Calu3 (cell line): ENCODE measurements at regions not wholly inside any gene's neighbourhood (a gene's known extent, or its start where the extent isn't known, plus 50 kb on each side); places are given as distances from the start of the nearest gene placed in this dataset.

Experiments used
- BruUV-seq: library from RNA; stranded (reverse); fragments of 400-500 nt; replicated peaks from 2 replicates; lab custom pipeline; 2021; lab: Mats Ljungman, UMichigan
- CTCF ChIA-PET: fragments of 300-600 bp; sonication (Branson Sonifier 250); formaldehyde crosslinking; loops from one replicate; lab custom pipeline; 2022; ENCODE audit warnings: antibody characterized with exemption; lab: Charles Lee
- DNase-seq: peaks from one replicate; pipeline ENCODE4 v3.0.0; 2022
- H3K27ac Mint-ChIP-seq: one replicate; pipeline ENCODE4 v1.8.0; 2022; ENCODE audit warnings: mixed read lengths; ENCODE audit not compliant: unreplicated experiment
- H3K27me3 Mint-ChIP-seq: one replicate; pipeline ENCODE4 v1.8.0; 2022; ENCODE audit warnings: mixed read lengths; ENCODE audit not compliant: unreplicated experiment
- H3K36me3 Mint-ChIP-seq: one replicate; pipeline ENCODE4 v1.8.0; 2022; ENCODE audit warnings: mild to moderate bottlenecking, moderate library complexity, mixed read lengths; ENCODE audit not compliant: insufficient read depth, unreplicated experiment
- H3K4me1 Mint-ChIP-seq: one replicate; pipeline ENCODE4 v1.8.0; 2022; ENCODE audit warnings: mild to moderate bottlenecking, low read depth, mixed read lengths; ENCODE audit not compliant: unreplicated experiment
- H3K4me3 Mint-ChIP-seq: one replicate; pipeline ENCODE4 v1.8.0; 2022; ENCODE audit warnings: mild to moderate bottlenecking, low read depth, moderate library complexity, mixed read lengths; ENCODE audit not compliant: unreplicated experiment
- H3K9me3 Mint-ChIP-seq: one replicate; pipeline ENCODE4 v1.8.0; 2022; ENCODE audit warnings: low read depth, mixed read lengths; ENCODE audit not compliant: unreplicated experiment
- intact Hi-C: fragments of 100-400 bp; cut with micrococcal nuclease; formaldehyde crosslinking; loops from one replicate; pipeline ENCODE4 v1.10.0; 2022; ENCODE audit not compliant: unreplicated experiment
- TF ChIP-seq, protein P1 (sequence below): fragments of 200-600 bp; IDR thresholded peaks from one replicate; pipeline ENCODE4 v1.8.0; 2022; ENCODE audit warnings: antibody characterized with exemption; ENCODE audit not compliant: unreplicated experiment

- DNase-seq = no peak
- no peak overlapping the region for H3K4me3 Mint-ChIP-seq
- no peaks in the 10 kb centered on the region for H3K4me1 Mint-ChIP-seq
- H3K9me3 Mint-ChIP-seq = no peaks in the 10 kb centered on the region
- no peaks in the 10 kb centered on the region for H3K36me3 Mint-ChIP-seq
- TF ChIP-seq, protein P1, sequence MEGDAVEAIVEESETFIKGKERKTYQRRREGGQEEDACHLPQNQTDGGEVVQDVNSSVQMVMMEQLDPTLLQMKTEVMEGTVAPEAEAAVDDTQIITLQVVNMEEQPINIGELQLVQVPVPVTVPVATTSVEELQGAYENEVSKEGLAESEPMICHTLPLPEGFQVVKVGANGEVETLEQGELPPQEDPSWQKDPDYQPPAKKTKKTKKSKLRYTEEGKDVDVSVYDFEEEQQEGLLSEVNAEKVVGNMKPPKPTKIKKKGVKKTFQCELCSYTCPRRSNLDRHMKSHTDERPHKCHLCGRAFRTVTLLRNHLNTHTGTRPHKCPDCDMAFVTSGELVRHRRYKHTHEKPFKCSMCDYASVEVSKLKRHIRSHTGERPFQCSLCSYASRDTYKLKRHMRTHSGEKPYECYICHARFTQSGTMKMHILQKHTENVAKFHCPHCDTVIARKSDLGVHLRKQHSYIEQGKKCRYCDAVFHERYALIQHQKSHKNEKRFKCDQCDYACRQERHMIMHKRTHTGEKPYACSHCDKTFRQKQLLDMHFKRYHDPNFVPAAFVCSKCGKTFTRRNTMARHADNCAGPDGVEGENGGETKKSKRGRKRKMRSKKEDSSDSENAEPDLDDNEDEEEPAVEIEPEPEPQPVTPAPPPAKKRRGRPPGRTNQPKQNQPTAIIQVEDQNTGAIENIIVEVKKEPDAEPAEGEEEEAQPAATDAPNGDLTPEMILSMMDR = no peak
- BruUV-seq = no TSS peak
- no peaks in the 10 kb centered on the region for H3K27me3 Mint-ChIP-seq
- no peak overlapping the region for H3K27ac Mint-ChIP-seq
- intact Hi-C loops = no loop called here
- CTCF ChIA-PET = no interaction called here
Measured at GRCh38 chr6:82597201-82597600, 233.6 kb downstream of the TPBG start.

DNA sequence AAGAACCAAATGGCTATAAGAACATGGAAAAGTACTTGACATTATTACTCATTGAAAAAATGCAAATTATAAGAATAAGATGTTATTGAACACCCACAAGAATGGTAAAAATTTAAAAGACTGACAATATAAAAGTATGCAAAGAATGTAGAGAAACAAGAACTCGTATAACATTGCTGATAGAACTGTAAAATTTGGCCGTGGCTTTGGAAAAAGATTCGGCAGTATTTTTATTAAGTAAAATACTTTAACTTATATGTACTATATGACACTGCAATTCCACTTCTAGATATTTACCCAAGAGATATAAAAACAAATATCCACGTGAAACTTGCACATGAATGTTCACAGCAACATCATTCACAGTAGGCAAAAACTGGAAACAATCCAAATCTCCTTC, 239.2 kb downstream of the TPBG start:
- no peaks in the 10 kb centered on the region for H3K36me3 Mint-ChIP-seq
- H3K27me3 Mint-ChIP-seq = no peaks in the 10 kb centered on the region
- CTCF ChIA-PET = no interaction called here
- H3K9me3 Mint-ChIP-seq = no peaks in the 10 kb centered on the region
- TF ChIP-seq, protein P1 = no peak
- BruUV-seq = no TSS peak
- no peak overlapping the region for H3K4me3 Mint-ChIP-seq
- DNase-seq = no peak
- H3K4me1 Mint-ChIP-seq = no peaks in the 10 kb centered on the region
- intact Hi-C loops = no loop called here
- H3K27ac Mint-ChIP-seq = no peak overlapping the region

- Mint-ChIP-seq H3K9me3 (no peaks in the 10 kb centered on the region), H3K27ac (no peak overlapping the region), H3K4me1 (no peaks in the 10 kb centered on the region), H3K4me3 (no peak overlapping the region), H3K27me3 (no peaks in the 10 kb centered on the region), H3K36me3 (no peaks in the 10 kb centered on the region)
- intact Hi-C loops = no loop called here
- CTCF ChIA-PET = no interaction called here
- no peak for DNase-seq
- no TSS peak for BruUV-seq
- TF ChIP-seq, protein P1 = no peak
Measured at GRCh38 chr6:82603871-82604270, 240.3 kb downstream of the TPBG start.

DNA sequence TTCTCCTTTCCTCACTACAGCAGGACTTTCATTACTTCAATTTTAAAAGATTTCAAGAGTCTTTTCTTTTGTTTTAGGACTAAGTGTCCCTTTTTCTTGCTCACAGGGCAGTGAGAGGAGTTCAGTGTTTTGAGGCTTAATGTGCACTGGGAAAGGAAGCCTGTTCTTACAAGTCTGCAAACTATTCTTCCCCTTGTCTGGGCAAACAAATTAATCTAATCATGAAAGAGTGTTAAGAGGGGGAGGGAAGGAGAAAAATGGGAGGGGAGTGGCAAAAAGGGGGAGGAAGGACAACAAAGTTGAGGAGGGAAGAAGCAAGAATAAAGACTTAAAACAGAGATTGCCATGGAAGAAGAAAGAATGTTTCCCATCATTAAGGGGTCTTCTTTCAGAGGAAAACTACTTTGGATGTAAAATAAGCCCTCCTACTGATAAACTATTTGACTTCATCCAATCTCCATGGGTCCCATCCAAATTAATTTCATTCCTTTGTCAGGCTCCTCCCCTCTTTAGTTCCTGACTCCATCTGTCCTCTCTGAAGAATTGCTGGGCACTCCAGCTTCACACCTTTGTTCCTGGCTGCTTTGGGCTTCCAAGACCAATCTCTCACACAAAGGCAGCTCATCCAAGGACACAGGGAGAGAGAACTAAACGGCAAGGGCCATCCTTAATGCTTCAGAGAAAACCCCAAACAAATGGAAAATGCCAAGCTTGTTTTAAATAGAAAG, 244.5 kb downstream of the TPBG start:
- intact Hi-C loops = loop anchor here (5.0 kb wide), 1 partner anchor 449 kb away; no protein-coding TSS in a partner anchor
- Mint-ChIP-seq H3K4me1 (no peaks in the 10 kb centered on the region), H3K36me3 (no peaks in the 10 kb centered on the region), H3K27me3 (no peaks in the 10 kb centered on the region), H3K27ac (no peak overlapping the region), H3K9me3 (no peaks in the 10 kb centered on the region), H3K4me3 (no peak overlapping the region)
- DNase-seq = no peak
- TF ChIP-seq, protein P1 = no peak
- BruUV-seq = no TSS peak
- CTCF ChIA-PET = no interaction called here
